IPS-15b (cell line): ENCODE measurements at regions not wholly inside any gene's neighbourhood (a gene's known extent, or its start where the extent isn't known, plus 50 kb on each side); places are given as distances from the start of the nearest gene placed in this dataset.
"Not testable (repeated sequence)": the region's sequence is repeated elsewhere in the genome, so short reads cannot be mapped to it uniquely, and the experiment has no call there.

ENCODE experiments used
- H3K27me3 ChIP-seq: one replicate; pipeline ENCODE4 v1.6.1; 2013; ENCODE audit warnings: low read length; ENCODE audit not compliant: control insufficient read depth, insufficient read depth
- H3K36me3 ChIP-seq: one replicate; pipeline ENCODE4 v1.6.1; 2013; ENCODE audit warnings: low read length; ENCODE audit not compliant: control insufficient read depth, insufficient read depth
- H3K4me1 ChIP-seq: one replicate; pipeline ENCODE4 v1.6.1; 2013; ENCODE audit warnings: mild to moderate bottlenecking, low read length; ENCODE audit not compliant: control insufficient read depth, insufficient read depth
- H3K4me3 ChIP-seq: one replicate; pipeline ENCODE4 v1.5.1; 2013; ENCODE audit warnings: low read depth, low read length
- H3K9ac ChIP-seq: one replicate; pipeline ENCODE4 v1.6.1; 2013; ENCODE audit warnings: low read depth, mild to moderate bottlenecking, low read length
- H3K9me3 ChIP-seq: one replicate; pipeline ENCODE4 v1.6.1; 2013; ENCODE audit warnings: mild to moderate bottlenecking, low read length; ENCODE audit not compliant: control insufficient read depth, insufficient read depth

GRCh38 chrX:843306-843705 is 212.7 kb downstream of the SHOX start:
- H3K36me3 ChIP-seq, result no peaks in the 10 kb centered on the region
- no peaks in the 10 kb centered on the region for H3K27me3 ChIP-seq
- no peak overlapping the region for H3K9ac ChIP-seq
- no peak overlapping the region for H3K4me3 ChIP-seq
- H3K9me3 ChIP-seq, result no peaks in the 10 kb centered on the region
- H3K4me1 ChIP-seq, result no peaks in the 10 kb centered on the region

DNA sequence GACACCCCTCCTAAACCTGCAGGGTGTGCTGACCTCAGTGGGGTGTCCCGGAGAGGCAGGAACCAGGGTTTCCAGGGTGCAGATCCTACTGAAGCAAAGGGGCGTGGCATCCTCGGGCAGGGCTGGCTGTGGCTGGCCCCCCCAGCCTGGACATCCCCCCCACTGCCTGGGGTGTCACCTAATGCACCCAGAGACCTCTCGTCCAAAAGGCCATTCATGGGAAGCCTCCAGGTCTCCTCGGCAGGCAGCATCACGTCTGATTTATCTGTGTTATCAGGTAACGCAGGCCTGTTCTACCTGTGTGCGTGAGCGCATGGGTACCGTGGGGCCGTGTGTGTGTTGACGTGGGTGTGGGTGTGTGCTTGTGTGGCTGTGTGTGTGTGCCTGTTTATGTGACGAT is 210.0 kb downstream of the SHOX start:
- no peaks in the 10 kb centered on the region for H3K9me3 ChIP-seq
- H3K36me3 ChIP-seq, result no peaks in the 10 kb centered on the region
- H3K4me1 ChIP-seq, result no peaks in the 10 kb centered on the region
- H3K4me3 ChIP-seq, result no peak overlapping the region
- no peaks in the 10 kb centered on the region for H3K27me3 ChIP-seq
- H3K9ac ChIP-seq, result no peak overlapping the region

GRCh38 chrX:838666-839065 is 208.1 kb downstream of the SHOX start:
- H3K9me3 ChIP-seq, H3K9ac ChIP-seq, H3K36me3 ChIP-seq, H3K27me3 ChIP-seq, H3K4me3 ChIP-seq, H3K4me1 ChIP-seq: not testable (repeated sequence)

GRCh38 chrX:835857-836256 is 205.3 kb downstream of the SHOX start:
- not testable (repeated sequence) for H3K27me3 ChIP-seq, H3K4me1 ChIP-seq, H3K4me3 ChIP-seq, H3K9ac ChIP-seq, H3K36me3 ChIP-seq, H3K9me3 ChIP-seq

DNA sequence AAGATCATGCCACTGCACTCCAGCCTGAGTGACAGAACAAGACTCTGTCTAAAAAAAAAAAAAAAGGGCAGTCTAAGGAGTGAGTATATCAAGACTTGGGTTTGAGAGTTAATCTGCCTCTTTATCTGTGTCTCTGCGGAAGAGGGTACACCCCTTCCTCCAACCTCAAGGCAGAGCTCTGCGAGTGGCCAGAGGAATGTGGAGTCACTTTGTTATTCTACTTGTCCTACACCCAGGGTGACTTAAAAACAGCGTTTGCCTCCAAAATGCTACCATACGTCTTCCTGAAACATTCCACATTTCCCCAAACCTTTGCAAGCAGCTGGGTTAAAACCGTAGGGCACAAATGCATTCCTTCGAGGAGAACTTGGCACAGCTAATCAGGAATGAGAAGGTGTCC is 199.9 kb downstream of the SHOX start:
- Histone ChIP-seq H3K9me3 (no peaks in the 10 kb centered on the region), H3K4me1 (peaks cover 7% of the 10 kb centered on the region), H3K27me3 (no peaks in the 10 kb centered on the region), H3K9ac (no peak overlapping the region), H3K36me3 (no peaks in the 10 kb centered on the region), H3K4me3 (no peak overlapping the region)

GRCh38 chrX:829145-829544 is 198.6 kb downstream of the SHOX start:
- no peak overlapping the region for H3K4me3 ChIP-seq
- H3K36me3 ChIP-seq, result no peaks in the 10 kb centered on the region
- H3K9me3 ChIP-seq, result no peaks in the 10 kb centered on the region
- H3K9ac ChIP-seq, result no peak overlapping the region
- H3K27me3 ChIP-seq, result no peaks in the 10 kb centered on the region
- H3K4me1 ChIP-seq, result peaks cover 7% of the 10 kb centered on the region

- Histone ChIP-seq H3K9me3 (no peaks in the 10 kb centered on the region), H3K4me3 (no peak overlapping the region), H3K4me1 (peaks cover 7% of the 10 kb centered on the region), H3K36me3 (no peaks in the 10 kb centered on the region), H3K9ac (no peak overlapping the region), H3K27me3 (no peaks in the 10 kb centered on the region)
Measured at GRCh38 chrX:828411-828959, 197.9 kb downstream of the SHOX start.

- H3K4me1 ChIP-seq, result peaks cover 7% of the 10 kb centered on the region
- no peak overlapping the region for H3K4me3 ChIP-seq
- no peaks in the 10 kb centered on the region for H3K27me3 ChIP-seq
- H3K36me3 ChIP-seq, result peaks cover under 1% of the 10 kb centered on the region
- H3K9me3 ChIP-seq, result no peaks in the 10 kb centered on the region
- H3K9ac ChIP-seq, result no peak overlapping the region
Measured at GRCh38 chrX:826448-826847, 195.9 kb downstream of the SHOX start.

DNA sequence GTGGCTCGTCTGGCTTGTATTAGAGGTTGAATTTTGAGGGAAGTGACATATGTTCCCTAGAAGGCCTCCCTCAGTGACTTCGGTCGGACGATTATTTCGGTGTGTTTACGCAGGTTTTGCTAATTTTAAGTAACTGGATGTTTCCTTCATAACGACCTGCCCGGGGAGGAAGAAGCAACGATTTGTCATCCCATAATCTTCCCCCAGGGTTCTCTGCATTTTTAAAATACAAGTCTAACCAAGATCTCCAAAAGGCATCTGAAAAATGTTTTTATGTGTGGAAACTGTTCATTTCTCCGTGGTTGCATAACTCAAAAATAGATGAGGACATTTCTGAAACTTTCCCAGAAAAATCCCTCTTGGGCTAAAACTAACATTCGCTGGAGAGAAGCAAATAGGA is 195.4 kb downstream of the SHOX start:
- Histone ChIP-seq H3K9ac (no peak overlapping the region), H3K4me1 (peaks cover 7% of the 10 kb centered on the region), H3K4me3 (no peak overlapping the region), H3K36me3 (peaks cover 2% of the 10 kb centered on the region), H3K27me3 (no peaks in the 10 kb centered on the region), H3K9me3 (no peaks in the 10 kb centered on the region)

GRCh38 chrX:823073-823472 is 192.5 kb downstream of the SHOX start:
- H3K27me3 ChIP-seq, H3K9me3 ChIP-seq, H3K4me3 ChIP-seq, H3K36me3 ChIP-seq, H3K4me1 ChIP-seq, H3K9ac ChIP-seq: not testable (repeated sequence)

DNA sequence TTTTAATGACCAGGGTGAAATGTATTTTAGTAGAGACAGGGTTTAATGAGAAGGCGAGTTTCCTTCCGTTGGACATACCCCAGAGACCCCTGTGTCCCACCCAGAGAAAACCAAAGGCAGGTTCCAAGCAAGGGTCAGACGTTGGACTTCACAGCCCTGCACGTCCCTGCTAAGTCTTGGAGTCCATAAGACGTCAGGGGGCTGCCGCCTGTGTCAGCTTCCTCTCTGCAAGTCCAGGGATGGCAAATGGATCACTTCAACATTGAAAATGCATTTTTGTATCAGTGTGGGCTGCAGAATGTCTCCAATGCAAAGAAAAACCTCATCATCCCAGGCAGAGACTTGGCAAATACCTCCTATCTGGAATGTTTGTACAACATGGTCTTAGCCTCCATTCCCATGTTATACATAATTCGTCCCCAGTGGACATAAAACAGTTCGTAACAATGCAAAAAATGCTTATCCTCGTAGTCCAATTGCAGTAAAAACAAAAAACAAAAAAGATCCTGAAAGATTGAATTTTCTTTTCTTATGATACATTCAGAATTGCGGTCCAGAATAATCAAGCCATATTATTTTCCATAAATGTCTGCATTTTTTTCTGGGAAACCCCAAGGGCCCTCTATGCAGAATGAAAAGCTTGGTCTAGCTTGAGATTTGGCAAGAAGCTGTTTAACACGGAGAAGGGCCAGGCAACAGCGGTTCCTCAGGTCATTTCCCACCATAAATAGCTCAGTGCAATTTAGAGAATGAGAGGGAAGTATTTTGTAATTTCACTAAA is 190.9 kb downstream of the SHOX start:
- Histone ChIP-seq H3K27me3 (no peaks in the 10 kb centered on the region), H3K9ac (no peak overlapping the region), H3K4me1 (peaks cover 2% of the 10 kb centered on the region), H3K4me3 (no peak overlapping the region), H3K9me3 (no peaks in the 10 kb centered on the region), H3K36me3 (peaks cover 2% of the 10 kb centered on the region)

- H3K4me3 ChIP-seq, result no peak overlapping the region
- no peaks in the 10 kb centered on the region for H3K27me3 ChIP-seq
Measured at GRCh38 chrX:819684-820083, 189.1 kb downstream of the SHOX start.

More at GRCh38 chrX:819684-820083, 189.1 kb downstream of the SHOX start:
- no peaks in the 10 kb centered on the region for H3K4me1 ChIP-seq
- H3K9me3 ChIP-seq, result no peaks in the 10 kb centered on the region
- no peak overlapping the region for H3K9ac ChIP-seq
- peaks cover 2% of the 10 kb centered on the region for H3K36me3 ChIP-seq
